Ovary (tissue), 7 donors: ENCODE measurements at regions not wholly inside any gene's neighbourhood (a gene's known extent, or its start where the extent isn't known, plus 50 kb on each side); places are given as distances from the start of the nearest gene placed in this dataset.

Source experiments
- DNase-seq, 5 donors: peaks; one replicate each; pipeline ENCODE4 v3.0.0-alpha.2; 2019 to 2020
- H3K27ac ChIP-seq, 2 donors: fragments of 200-600 bp; one replicate each; pipeline versions ENCODE4 v1.5.1 to v1.8.0; 2019 to 2022
- H3K27me3 ChIP-seq: fragments of 200-600 bp; one replicate; pipeline ENCODE4 v1.8.0; 2022
- H3K36me3 ChIP-seq: fragments of 200-600 bp; sonication (generic); one replicate; pipeline ENCODE4 v1.5.1; 2019
- H3K4me1 ChIP-seq: one replicate; pipeline ENCODE4 v1.8.1; 2013; ENCODE audit warnings: mild to moderate bottlenecking, moderate library complexity; ENCODE audit not compliant: insufficient read depth
- H3K4me3 ChIP-seq: fragments of 200-600 bp; sonication (generic); one replicate; pipeline ENCODE4 v1.5.1; 2017
- H3K9me3 ChIP-seq, 2 donors: fragments of 200-600 bp in 1 of 2; sonication (generic) in 1 of 2; one replicate each; pipeline versions ENCODE4 v1.5.1 to v1.8.1; 2013 to 2019; ENCODE audit warnings: mild to moderate bottlenecking in 1 of 2, moderate library complexity in 1 of 2
- CTCF ChIP-seq, 3 donors: fragments of 450-650 bp in 2 of 3; fragments of 200-600 bp in 1 of 3; IDR thresholded peaks; one replicate each; pipeline versions ENCODE4 v1.5.1 to v1.8.0; 2016 to 2022; ENCODE audit warnings: antibody characterized with exemption in 3 of 3, mild to moderate bottlenecking in 1 of 3
- EP300 ChIP-seq: sonication (generic); formaldehyde crosslinking; IDR thresholded peaks from one replicate; pipeline ENCODE4 v1.6.1; 2017; ENCODE audit warnings: antibody characterized with exemption
- POLR2A ChIP-seq: fragments of 450-650 bp; IDR thresholded peaks from one replicate; pipeline ENCODE4 v1.6.1; 2017; ENCODE audit warnings: antibody characterized with exemption, mild to moderate bottlenecking, moderate library complexity
- WGBS, 3 donors: extraction: QIAGEN DNeasy Blood & Tissue Kit in 1 of 3; methylation state at CpG; one replicate each; pipeline versions ENCODE4 v1.1.5 to v1.1.7; 2013 to 2017; 5-methylcytosine and 5-hydroxymethylcytosine counted together
- intact Hi-C, 4 donors: fragments of 100-400 bp; cut with DNase I; formaldehyde crosslinking; loops; one replicate each; pipeline versions ENCODE4 v1.11.0 to v1.15.1; 2022 to 2023
- donor health status: DM: no; HTN: no; CAD: no; lungs with moderate emphysema.
- donor health status: DM: no; HTN: no; CAD: no.
- donor health status: Bipolar disorder and iron deficiency.
- donor health status: DM: no; HTN: no; CAD: no.
- donor health status: DM: yes; HTN: yes; CAD: no.

- no peak for TF ChIP-seq CTCF (IDR thresholded peaks at IDR 0.05)
- no peaks in the 10 kb centered on the region for H3K27me3 ChIP-seq
- 42 to 45% (median 42%) methylated on average over 4 of the region's 4 CpGs for WGBS, 3 donors
- no peak overlapping the region for H3K27ac ChIP-seq
- no peaks in the 10 kb centered on the region for H3K9me3 ChIP-seq
- DNase-seq = no peak
- no peaks in the 10 kb centered on the region for H3K36me3 ChIP-seq
- intact Hi-C loops = no loop called here
- no peaks in the 10 kb centered on the region for H3K4me1 ChIP-seq
- no peak overlapping the region for H3K4me3 ChIP-seq
Observed at GRCh38 chr7:153835103-153835502, 217.1 kb upstream of the DPP6 start.

- DNase-seq = no peak
- H3K9me3 ChIP-seq = no peaks in the 10 kb centered on the region
- no peaks in the 10 kb centered on the region for H3K4me1 ChIP-seq
- 37 to 53% (median 40%) methylated on average over 7 of the region's 7 CpGs for WGBS, 3 donors
- H3K27me3 ChIP-seq = no peaks in the 10 kb centered on the region
- intact Hi-C loops = no loop called here
- H3K27ac ChIP-seq = no peak overlapping the region
- no peak overlapping the region for H3K4me3 ChIP-seq
- no peaks in the 10 kb centered on the region for H3K36me3 ChIP-seq
- TF ChIP-seq CTCF (IDR thresholded peaks at IDR 0.05) = no peak
- TF ChIP-seq POLR2A = no peak
- TF ChIP-seq EP300 = no peak
Observed at GRCh38 chr7:153835712-153836265, 216.4 kb upstream of the DPP6 start.

DNA sequence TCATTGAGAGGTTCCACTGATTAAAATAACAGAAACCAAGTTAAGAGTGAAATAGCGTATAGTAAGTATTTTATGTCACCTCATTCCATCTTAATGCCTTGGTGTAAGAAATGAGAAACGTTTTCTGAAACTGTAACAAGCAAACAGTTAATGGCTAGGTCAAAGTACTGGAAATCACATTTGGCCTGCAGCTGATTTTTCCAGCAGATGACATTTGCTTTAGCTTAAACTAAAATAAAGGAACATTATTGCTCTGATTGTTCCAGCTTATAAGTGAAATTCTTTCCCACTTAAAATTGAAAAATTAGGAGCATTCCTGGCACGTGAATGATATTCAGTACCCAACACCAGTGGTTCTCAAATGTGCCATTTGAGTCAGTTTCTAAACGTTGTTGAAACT, 213.6 kb upstream of the DPP6 start:
- TF ChIP-seq POLR2A (no peak), CTCF (IDR thresholded peaks at IDR 0.05) (no peak), EP300 (no peak)
- WGBS, 3 donors = 55 to 73% (median 65%) methylated on average over 4 of the region's 4 CpGs
- DNase-seq = no peak
- Histone ChIP-seq H3K4me1 (no peaks in the 10 kb centered on the region), H3K4me3 (no peak overlapping the region), H3K9me3 (no peaks in the 10 kb centered on the region), H3K36me3 (no peaks in the 10 kb centered on the region), H3K27ac (no peak overlapping the region), H3K27me3 (no peaks in the 10 kb centered on the region)
- intact Hi-C loops = no loop called here

- 88 to 93% (median 91%) methylated on average over 5 of the region's 5 CpGs for WGBS, 3 donors
- H3K4me1 ChIP-seq = no peaks in the 10 kb centered on the region
- no peak overlapping the region for H3K27ac ChIP-seq
- no peak for DNase-seq
- H3K9me3 ChIP-seq = no peaks in the 10 kb centered on the region
- H3K27me3 ChIP-seq = no peaks in the 10 kb centered on the region
- TF ChIP-seq POLR2A = no peak
- intact Hi-C loops = no loop called here
- H3K4me3 ChIP-seq = no peak overlapping the region
- H3K36me3 ChIP-seq = no peaks in the 10 kb centered on the region
Observed at GRCh38 chr7:153840861-153841260, 211.3 kb upstream of the DPP6 start.

- DNase-seq = no peak
Observed at GRCh38 chr7:153847828-153848227, 204.4 kb upstream of the DPP6 start.

More at GRCh38 chr7:153847828-153848227, 204.4 kb upstream of the DPP6 start:
- H3K27ac ChIP-seq = no peak overlapping the region
- H3K4me3 ChIP-seq = no peak overlapping the region
- H3K4me1 ChIP-seq = no peaks in the 10 kb centered on the region
- H3K9me3 ChIP-seq = no peaks in the 10 kb centered on the region
- intact Hi-C loops = no loop called here
- TF ChIP-seq EP300 = no peak
- no peak for TF ChIP-seq CTCF (IDR thresholded peaks at IDR 0.05)
- no peak for TF ChIP-seq POLR2A
- H3K27me3 ChIP-seq = no peaks in the 10 kb centered on the region
- WGBS, 3 donors = 74 to 83% (median 83%) methylated on average over 11 of the region's 11 CpGs
- no peaks in the 10 kb centered on the region for H3K36me3 ChIP-seq
